ENCODE measurements at regions not wholly inside any gene's neighbourhood (a gene's known extent, or its start where the extent isn't known, plus 50 kb on each side); places are given as distances from the start of the nearest gene placed in this dataset.

DNA sequence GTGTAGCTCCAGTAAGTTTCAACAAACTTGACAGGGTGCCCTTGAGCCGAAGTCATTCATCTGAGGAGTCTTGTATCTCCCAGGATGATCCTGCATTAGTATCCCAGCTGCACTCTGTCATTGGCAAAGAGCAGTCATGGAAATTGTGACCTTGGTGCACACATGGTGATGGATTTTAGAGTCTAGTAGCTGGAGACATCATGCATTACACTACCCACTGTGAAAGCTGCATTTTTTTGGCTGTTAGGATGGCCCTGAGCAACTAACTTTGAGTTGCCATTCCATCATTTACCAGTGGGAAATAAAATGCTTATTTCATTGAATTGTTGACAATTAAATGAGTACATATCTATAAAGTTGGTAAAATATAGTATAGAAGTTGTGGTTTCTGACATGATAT is 552.6 kb upstream of the CBLB start:
- DNase-seq (no peak), ATAC-seq (no peak)
- intact Hi-C loops (cut with DNase I) = no loop called here
- Histone ChIP-seq H3K4me3 (no peak overlapping the region), H3K27ac (no peak overlapping the region), H3K36me3 (no peaks in the 10 kb centered on the region), H3K9me3 (no peaks in the 10 kb centered on the region), H3K27me3 (ENCODE audit: low read depth) (no peaks in the 10 kb centered on the region), H3K4me1 (no peaks in the 10 kb centered on the region)
- TF ChIP-seq, protein P1, sequence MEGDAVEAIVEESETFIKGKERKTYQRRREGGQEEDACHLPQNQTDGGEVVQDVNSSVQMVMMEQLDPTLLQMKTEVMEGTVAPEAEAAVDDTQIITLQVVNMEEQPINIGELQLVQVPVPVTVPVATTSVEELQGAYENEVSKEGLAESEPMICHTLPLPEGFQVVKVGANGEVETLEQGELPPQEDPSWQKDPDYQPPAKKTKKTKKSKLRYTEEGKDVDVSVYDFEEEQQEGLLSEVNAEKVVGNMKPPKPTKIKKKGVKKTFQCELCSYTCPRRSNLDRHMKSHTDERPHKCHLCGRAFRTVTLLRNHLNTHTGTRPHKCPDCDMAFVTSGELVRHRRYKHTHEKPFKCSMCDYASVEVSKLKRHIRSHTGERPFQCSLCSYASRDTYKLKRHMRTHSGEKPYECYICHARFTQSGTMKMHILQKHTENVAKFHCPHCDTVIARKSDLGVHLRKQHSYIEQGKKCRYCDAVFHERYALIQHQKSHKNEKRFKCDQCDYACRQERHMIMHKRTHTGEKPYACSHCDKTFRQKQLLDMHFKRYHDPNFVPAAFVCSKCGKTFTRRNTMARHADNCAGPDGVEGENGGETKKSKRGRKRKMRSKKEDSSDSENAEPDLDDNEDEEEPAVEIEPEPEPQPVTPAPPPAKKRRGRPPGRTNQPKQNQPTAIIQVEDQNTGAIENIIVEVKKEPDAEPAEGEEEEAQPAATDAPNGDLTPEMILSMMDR (IDR thresholded peaks at IDR 0.05) = no peak

DNA sequence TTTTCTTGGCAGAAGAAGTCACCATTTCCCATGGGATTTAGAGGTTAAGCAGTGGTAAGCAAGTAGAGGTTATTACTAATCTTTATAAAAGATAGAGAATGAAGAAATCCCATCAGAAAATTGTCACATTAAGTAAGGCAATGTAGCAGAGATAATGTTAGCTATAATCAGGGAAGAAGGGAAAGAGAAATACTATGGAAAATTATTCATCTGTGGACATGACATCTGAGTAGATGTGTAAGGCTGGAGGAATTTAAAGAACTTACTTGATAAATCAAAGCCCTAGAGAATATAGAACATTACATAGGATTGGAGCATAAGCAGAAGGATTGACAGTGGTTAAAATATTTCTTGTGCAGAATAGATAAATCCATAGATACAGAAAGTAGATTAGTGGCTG is 553.1 kb upstream of the CBLB start:
- ATAC-seq (no peak), DNase-seq (no peak)
- Histone ChIP-seq H3K36me3 (no peaks in the 10 kb centered on the region), H3K4me3 (no peak overlapping the region), H3K9me3 (no peaks in the 10 kb centered on the region), H3K4me1 (no peaks in the 10 kb centered on the region), H3K27me3 (ENCODE audit: low read depth) (no peaks in the 10 kb centered on the region), H3K27ac (no peak overlapping the region)
- TF ChIP-seq, protein P1 (IDR thresholded peaks at IDR 0.05) = no peak
- intact Hi-C loops (cut with DNase I) = no loop called here

DNA sequence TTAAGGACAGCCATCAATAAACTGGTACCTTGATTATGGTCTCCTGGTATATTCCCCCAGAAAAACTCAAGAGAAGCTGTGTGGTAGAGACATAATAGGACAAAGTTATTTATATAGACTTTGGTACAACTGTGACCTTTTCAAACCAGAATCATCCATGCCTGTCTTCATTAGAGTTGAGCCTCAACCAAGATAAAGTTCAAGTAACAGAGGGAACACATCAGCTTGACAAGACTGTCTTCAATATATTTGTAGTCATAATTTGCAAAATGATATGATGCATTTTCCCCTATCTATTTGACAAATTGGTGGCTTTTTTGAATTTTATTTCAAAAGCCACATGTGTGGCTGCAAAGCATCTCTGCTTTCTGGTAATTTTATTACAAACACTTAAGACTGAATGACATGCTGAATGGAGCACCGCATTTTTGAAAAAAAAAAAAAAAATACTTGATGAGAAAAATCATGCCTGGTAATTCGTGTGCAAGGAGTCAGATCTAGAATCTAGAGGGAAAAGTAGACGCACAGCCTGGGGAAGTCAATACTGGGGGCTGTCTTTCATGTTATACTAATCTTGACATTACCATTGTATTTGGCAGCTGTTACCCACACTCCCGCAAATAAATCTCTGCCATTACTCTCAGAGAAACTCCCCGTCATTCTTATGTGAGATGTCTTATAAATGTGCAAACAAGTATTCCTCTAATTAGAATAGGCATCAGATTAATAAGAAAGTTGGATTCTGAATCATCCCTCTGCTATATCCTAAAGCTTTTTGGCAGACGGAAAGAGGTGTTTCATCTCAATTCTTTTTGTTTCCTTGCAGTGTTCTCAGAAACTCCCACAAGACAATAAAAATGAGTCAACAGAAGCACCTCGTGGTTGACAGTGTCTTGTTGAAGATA is 554.8 kb upstream of the CBLB start:
- intact Hi-C loops (cut with DNase I) = no loop called here
- ATAC-seq = no peak
- H3K27me3 ChIP-seq (ENCODE audit: low read depth) = no peaks in the 10 kb centered on the region
- H3K4me1 ChIP-seq = no peaks in the 10 kb centered on the region
- no peak for DNase-seq
- no peak overlapping the region for H3K4me3 ChIP-seq
- no peaks in the 10 kb centered on the region for H3K36me3 ChIP-seq
- TF ChIP-seq, protein P1 (IDR thresholded peaks at IDR 0.05) = no peak
- H3K9me3 ChIP-seq = no peaks in the 10 kb centered on the region
- H3K27ac ChIP-seq = no peak overlapping the region

DNA sequence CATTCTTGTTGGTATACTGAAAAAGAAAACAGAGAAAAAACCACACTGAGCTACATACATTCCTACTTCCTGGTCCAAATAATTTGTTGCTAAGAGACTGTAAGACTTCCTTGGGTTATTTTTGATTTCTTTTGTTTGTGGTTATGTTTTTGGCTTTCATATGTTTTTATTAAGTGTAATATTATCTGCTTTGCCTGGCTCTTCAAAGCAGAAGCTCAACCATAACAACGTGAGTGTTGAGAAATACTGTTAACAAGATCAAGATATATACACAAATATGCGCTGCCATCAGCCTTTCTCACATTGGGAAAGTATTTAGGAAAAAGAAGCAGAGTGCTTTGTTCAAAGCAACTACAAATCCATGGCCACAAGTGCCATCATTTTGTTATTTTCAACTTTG is 556.2 kb upstream of the CBLB start:
- DNase-seq (no peak), ATAC-seq (peak in 1 of 2 donors; percentile 57)
- H3K27me3 ChIP-seq (ENCODE audit: low read depth) = no peaks in the 10 kb centered on the region
- no peaks in the 10 kb centered on the region for H3K36me3 ChIP-seq
- no peak overlapping the region for H3K27ac ChIP-seq
- no peaks in the 10 kb centered on the region for H3K4me1 ChIP-seq
- TF ChIP-seq, protein P1 (IDR thresholded peaks at IDR 0.05) = no peak
- H3K4me3 ChIP-seq = no peak overlapping the region
- H3K9me3 ChIP-seq = no peaks in the 10 kb centered on the region
- intact Hi-C loops (cut with DNase I) = no loop called here

DNA sequence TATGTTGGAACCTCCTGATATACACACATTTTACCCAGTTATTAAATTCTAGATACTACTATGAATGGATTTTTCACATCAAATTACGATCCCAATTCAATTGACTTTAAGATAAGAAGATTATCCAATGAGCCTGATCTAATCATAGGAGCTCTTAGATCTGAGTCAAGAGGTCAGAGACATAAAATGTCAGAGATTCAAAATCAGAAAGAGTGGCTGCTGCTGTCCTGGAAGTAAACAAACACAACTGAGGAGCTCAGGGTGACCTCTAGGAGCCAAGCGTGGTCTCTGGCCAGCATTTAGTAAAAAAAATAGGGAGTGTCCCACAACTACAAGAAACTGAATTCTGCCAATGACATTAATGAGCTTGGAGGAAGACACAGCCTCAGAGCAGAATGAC is 557.1 kb upstream of the CBLB start:
- intact Hi-C loops (cut with DNase I) = no loop called here
- Histone ChIP-seq H3K36me3 (no peaks in the 10 kb centered on the region), H3K4me3 (no peak overlapping the region), H3K9me3 (no peaks in the 10 kb centered on the region), H3K4me1 (no peaks in the 10 kb centered on the region), H3K27me3 (ENCODE audit: low read depth) (no peaks in the 10 kb centered on the region), H3K27ac (no peak overlapping the region)
- DNase-seq = no peak
- ATAC-seq = no peak
- TF ChIP-seq, protein P1 (IDR thresholded peaks at IDR 0.05) = no peak

Data from lower lobe of right lung (tissue), 2 donors.